OCI-LY7 (cell line): ENCODE measurements at regions not wholly inside any gene's neighbourhood (a gene's known extent, or its start where the extent isn't known, plus 50 kb on each side); places are given as distances from the start of the nearest gene placed in this dataset.

Experiments
- BruUV-seq: library from RNA; stranded (reverse); fragments of 400-500 nt; replicated peaks from 2 replicates; lab custom pipeline; 2021; lab: Mats Ljungman, UMichigan
- CTCF ChIA-PET: fragments of 300-600 bp; sonication (Branson Sonifier 250); formaldehyde crosslinking; loops from one replicate; lab custom pipeline; 2022; ENCODE audit warnings: antibody characterized with exemption; ENCODE audit not compliant: unreplicated experiment; lab: Charles Lee
- POLR2A ChIA-PET: fragments of 300-600 bp; sonication (Branson Sonifier 250); formaldehyde crosslinking; loops from one replicate; lab custom pipeline; 2022; ENCODE audit warnings: antibody characterized with exemption; lab: Charles Lee
- DNase-seq: peaks from one replicate; pipeline ENCODE4 v3.0.0-alpha.2; 2015; ENCODE audit warnings: low spot score
- H2AFZ ChIP-seq: fragments of 200-600 bp; sonication (generic), shearing (Covaris generic); 2 replicates; pipeline ENCODE4 v1.6.1; 2014; ENCODE audit warnings: mild to moderate bottlenecking, antibody characterized with exemption, low read length, moderate library complexity
- H3K27ac ChIP-seq: fragments of 200-600 bp; sonication (generic); 2 replicates; pipeline ENCODE4 v1.5.1; 2014; ENCODE audit warnings: mixed run types, low read depth, mild to moderate bottlenecking, moderate library complexity, low read length, inconsistent platforms; ENCODE audit not compliant: poor library complexity, severe bottlenecking
- H3K36me3 ChIP-seq: fragments of 200-600 bp; sonication (generic); 2 replicates; pipeline ENCODE4 v1.6.1; 2014; ENCODE audit warnings: mild to moderate bottlenecking, antibody characterized with exemption, low read length, moderate library complexity, mixed read lengths; ENCODE audit not compliant: insufficient read depth
- H3K4me1 ChIP-seq: fragments of 200-600 bp; sonication (generic); 2 replicates; pipeline ENCODE4 v1.5.1; 2014; ENCODE audit warnings: mild to moderate bottlenecking, low read length; ENCODE audit not compliant: insufficient read depth, poor library complexity, severe bottlenecking
- H3K4me2 ChIP-seq: fragments of 200-600 bp; sonication (generic); 2 replicates; pipeline ENCODE4 v1.6.1; 2014; ENCODE audit warnings: mild to moderate bottlenecking, low read length
- H3K4me3 ChIP-seq: fragments of 200-600 bp; sonication (generic); 2 replicates; pipeline ENCODE4 v1.5.1; 2014; ENCODE audit warnings: mild to moderate bottlenecking, low read depth, low read length; ENCODE audit not compliant: poor library complexity, severe bottlenecking
- H3K79me2 ChIP-seq: fragments of 200-600 bp; sonication (generic); 2 replicates; pipeline ENCODE4 v1.6.1; 2016; ENCODE audit warnings: low read depth, mild to moderate bottlenecking, low read length, moderate library complexity, mixed read lengths; ENCODE audit not compliant: insufficient read depth
- H3K9me2 ChIP-seq: fragments of 200-600 bp; sonication (generic); 2 replicates; pipeline ENCODE4 v1.6.1; 2016; ENCODE audit warnings: mild to moderate bottlenecking, low read length, mixed read lengths; ENCODE audit not compliant: insufficient read depth
- H3K9me3 ChIP-seq: fragments of 200-600 bp; sonication (generic); 2 replicates; pipeline ENCODE4 v1.6.1; 2014; ENCODE audit warnings: mild to moderate bottlenecking, mixed run types, low read length, mixed read lengths
- H4K20me1 ChIP-seq: fragments of 200-600 bp; sonication (generic); 2 replicates; pipeline ENCODE4 v1.6.1; 2014; ENCODE audit warnings: mild to moderate bottlenecking, antibody characterized with exemption, low read length, moderate library complexity, mixed read lengths; ENCODE audit not compliant: insufficient read depth
- EZH2phosphoT487 ChIP-seq: fragments of 200-600 bp; sonication (generic); IDR thresholded peaks from 2 replicates; pipeline ENCODE4 v1.6.1; 2018; ENCODE audit warnings: low read depth, borderline replicate concordance, mild to moderate bottlenecking, mixed run types, antibody characterized with exemption, low read length, moderate library complexity, mixed read lengths
- intact Hi-C: fragments of 100-400 bp; cut with micrococcal nuclease; formaldehyde crosslinking; loops from one replicate; pipeline ENCODE4 v1.10.0; 2022; ENCODE audit not compliant: unreplicated experiment
- TF ChIP-seq, protein P1 (sequence below): fragments of 200-600 bp; sonication (generic); conservative IDR thresholded peaks from 2 replicates; pipeline ENCODE4 v1.5.1; 2014; ENCODE audit warnings: mild to moderate bottlenecking, antibody characterized with exemption, low read length, moderate library complexity, mixed read lengths

GRCh38 chr5:68134669-68135313, 80.8 kb upstream of the PIK3R1 start:
- no peak overlapping the region for H3K4me2 ChIP-seq
- H3K4me1 ChIP-seq, result no peaks in the 10 kb centered on the region
- intact Hi-C loops, result no loop called here
- DNase-seq, result no peak
- no peak overlapping the region for H2AFZ ChIP-seq
- no peaks in the 10 kb centered on the region for H3K36me3 ChIP-seq
- no peaks in the 10 kb centered on the region for H3K79me2 ChIP-seq
- H4K20me1 ChIP-seq, result no peaks in the 10 kb centered on the region
- no TSS peak for BruUV-seq
- POLR2A ChIA-PET, result no interaction called here
- no peak overlapping the region for H3K27ac ChIP-seq
- TF ChIP-seq EZH2phosphoT487, result no peak
- TF ChIP-seq, protein P1, sequence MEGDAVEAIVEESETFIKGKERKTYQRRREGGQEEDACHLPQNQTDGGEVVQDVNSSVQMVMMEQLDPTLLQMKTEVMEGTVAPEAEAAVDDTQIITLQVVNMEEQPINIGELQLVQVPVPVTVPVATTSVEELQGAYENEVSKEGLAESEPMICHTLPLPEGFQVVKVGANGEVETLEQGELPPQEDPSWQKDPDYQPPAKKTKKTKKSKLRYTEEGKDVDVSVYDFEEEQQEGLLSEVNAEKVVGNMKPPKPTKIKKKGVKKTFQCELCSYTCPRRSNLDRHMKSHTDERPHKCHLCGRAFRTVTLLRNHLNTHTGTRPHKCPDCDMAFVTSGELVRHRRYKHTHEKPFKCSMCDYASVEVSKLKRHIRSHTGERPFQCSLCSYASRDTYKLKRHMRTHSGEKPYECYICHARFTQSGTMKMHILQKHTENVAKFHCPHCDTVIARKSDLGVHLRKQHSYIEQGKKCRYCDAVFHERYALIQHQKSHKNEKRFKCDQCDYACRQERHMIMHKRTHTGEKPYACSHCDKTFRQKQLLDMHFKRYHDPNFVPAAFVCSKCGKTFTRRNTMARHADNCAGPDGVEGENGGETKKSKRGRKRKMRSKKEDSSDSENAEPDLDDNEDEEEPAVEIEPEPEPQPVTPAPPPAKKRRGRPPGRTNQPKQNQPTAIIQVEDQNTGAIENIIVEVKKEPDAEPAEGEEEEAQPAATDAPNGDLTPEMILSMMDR, result no peak
- H3K4me3 ChIP-seq, result no peak overlapping the region
- H3K9me3 ChIP-seq, result no peaks in the 10 kb centered on the region
- CTCF ChIA-PET, result no interaction called here
- no peaks in the 10 kb centered on the region for H3K9me2 ChIP-seq

DNA sequence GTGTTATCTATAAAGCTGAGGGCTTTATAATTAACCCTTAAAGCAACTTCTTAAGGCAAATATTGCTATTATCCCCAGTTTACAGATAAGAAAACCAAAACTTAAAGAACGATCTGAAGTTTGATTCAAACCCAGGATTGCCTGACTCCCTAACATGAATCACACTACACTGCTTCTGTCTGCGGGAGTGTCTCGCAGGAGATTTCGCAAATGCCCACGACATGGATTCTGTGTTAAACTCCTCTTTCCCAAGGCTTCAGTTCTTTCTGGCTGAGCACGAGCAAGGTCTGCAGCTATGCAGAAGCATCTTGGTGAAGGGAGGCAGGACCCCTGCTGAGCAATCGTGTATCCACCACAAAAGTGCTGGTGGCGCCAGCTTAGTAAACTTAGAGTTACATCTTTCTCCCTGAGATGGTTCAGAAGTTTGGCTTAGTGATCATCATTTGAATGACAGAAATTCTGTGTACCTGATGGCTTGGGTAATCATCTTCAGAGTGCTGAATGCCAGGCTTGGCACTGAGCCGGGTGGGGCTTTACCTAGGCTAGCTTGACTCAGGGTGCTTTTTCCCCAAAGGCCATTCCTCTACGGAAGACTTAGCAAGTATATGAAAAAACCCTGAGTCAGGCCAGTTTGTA, 81.4 kb upstream of the PIK3R1 start:
- CTCF ChIA-PET, result no interaction called here
- no peaks in the 10 kb centered on the region for H3K4me1 ChIP-seq
- no peak for DNase-seq
- no peak overlapping the region for H2AFZ ChIP-seq
- intact Hi-C loops, result no loop called here
- no peak overlapping the region for H3K4me2 ChIP-seq
- no peak for TF ChIP-seq EZH2phosphoT487
- TF ChIP-seq, protein P1, result no peak
- H3K9me3 ChIP-seq, result no peaks in the 10 kb centered on the region
- H3K9me2 ChIP-seq, result no peaks in the 10 kb centered on the region
- no peaks in the 10 kb centered on the region for H3K79me2 ChIP-seq
- no peaks in the 10 kb centered on the region for H3K36me3 ChIP-seq
- BruUV-seq, result no TSS peak
- POLR2A ChIA-PET, result no interaction called here
- H3K27ac ChIP-seq, result no peak overlapping the region
- no peak overlapping the region for H3K4me3 ChIP-seq
- no peaks in the 10 kb centered on the region for H4K20me1 ChIP-seq

GRCh38 chr5:68130253-68130652, 85.3 kb upstream of the PIK3R1 start:
- Histone ChIP-seq H3K4me1 (no peaks in the 10 kb centered on the region), H3K9me2 (no peaks in the 10 kb centered on the region), H3K27ac (no peak overlapping the region), H2AFZ (no peak overlapping the region), H3K36me3 (no peaks in the 10 kb centered on the region), H4K20me1 (no peaks in the 10 kb centered on the region), H3K9me3 (no peaks in the 10 kb centered on the region), H3K4me2 (no peak overlapping the region), H3K79me2 (no peaks in the 10 kb centered on the region), H3K4me3 (no peak overlapping the region)
- ChIA-PET CTCF (no interaction called here), POLR2A (no interaction called here)
- TF ChIP-seq EZH2phosphoT487, result no peak
- TF ChIP-seq, protein P1, result no peak
- no peak for DNase-seq
- intact Hi-C loops, result no loop called here
- BruUV-seq, result no TSS peak
